GM18867 (cell line): ENCODE measurements at regions not wholly inside any gene's neighbourhood (a gene's known extent, or its start where the extent isn't known, plus 50 kb on each side); places are given as distances from the start of the nearest gene placed in this dataset.
"Not testable (repeated sequence)": the region's sequence is repeated elsewhere in the genome, so short reads cannot be mapped to it uniquely, and the experiment has no call there.

ENCODE experiments used
- ATAC-seq: cut with Tn5 transposase; IDR thresholded peaks from one replicate; pipeline ENCODE4 v1.9.1; 2021; ENCODE audit warnings: mild to moderate bottlenecking, moderate library complexity; ENCODE audit not compliant: unreplicated experiment

DNA sequence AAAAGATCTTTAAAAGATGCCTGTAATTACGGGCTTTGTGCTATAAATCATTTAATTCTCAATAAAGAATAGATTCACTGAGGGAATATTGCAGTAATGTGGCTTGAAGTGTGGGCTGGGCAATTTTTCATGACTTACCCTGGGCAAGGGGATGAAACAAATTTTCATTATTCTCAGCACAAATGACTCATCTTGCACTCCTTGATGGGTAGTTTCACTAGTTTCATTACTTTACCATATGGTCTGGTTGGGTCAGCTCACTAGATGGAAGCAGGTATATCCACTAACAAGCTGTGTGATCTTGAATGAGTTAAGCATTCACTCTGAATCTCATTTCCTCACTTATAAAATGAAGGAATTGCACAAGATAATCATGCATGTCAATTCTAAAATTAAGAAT is 234.3 kb downstream of the ABCC12 start:
- ATAC-seq: no peak

DNA sequence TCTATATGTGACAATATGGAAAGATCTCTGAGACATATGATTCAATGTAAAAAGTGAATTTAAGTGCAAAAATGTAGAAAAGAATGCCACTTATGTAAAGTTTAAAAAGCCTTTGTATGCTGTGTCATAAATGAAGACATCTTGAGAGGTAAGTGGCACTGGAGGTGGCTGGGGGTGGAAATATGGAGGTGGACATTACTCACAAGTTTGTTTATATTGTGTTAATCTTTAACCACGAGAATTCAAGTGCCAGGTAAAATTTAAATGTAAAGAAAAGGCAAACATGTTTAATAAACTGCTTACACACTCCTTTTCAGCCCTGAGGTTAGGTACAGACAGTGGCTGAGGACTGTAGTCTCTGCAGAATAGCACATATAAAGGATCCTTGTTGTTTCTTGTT is 235.1 kb downstream of the ABCC12 start:
- no peak for ATAC-seq

DNA sequence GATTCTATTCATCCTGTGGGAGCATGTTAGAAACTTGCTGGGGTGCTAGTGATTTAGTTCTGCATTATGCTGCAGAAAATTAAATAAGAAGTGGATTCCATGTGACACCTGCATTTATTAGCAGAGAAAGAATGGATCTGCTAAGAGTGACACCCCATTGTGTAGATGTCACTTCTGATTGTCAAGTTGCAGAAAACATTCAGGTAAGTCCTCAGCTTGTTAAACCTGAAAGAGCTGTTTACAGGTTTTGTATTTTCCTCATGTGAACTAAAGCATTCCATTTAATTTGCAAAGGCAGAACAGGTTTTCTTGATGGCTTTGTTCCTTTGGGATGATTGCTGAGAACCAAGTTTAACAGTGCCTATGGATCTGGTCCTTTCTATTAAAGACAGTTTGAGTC is 238.7 kb downstream of the ABCC12 start:
- no peak for ATAC-seq

DNA sequence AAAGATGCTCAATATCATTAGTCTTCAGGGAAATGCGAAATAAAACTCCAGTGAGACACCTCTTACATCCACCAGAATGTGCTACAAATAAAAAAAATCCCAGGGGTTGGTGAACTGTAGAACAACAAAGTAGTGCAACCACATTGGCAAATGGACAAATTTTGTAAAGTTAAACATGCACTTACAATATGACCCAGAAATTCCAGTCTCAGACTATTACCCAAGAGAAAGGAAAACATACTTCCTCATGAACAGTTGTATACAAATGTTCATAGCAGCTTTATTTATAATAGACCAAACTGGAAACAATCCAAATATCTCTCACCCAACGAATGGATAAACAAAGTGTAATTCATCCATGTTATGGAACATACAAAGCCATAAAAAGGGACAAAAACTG is 239.5 kb downstream of the ABCC12 start:
- ATAC-seq: no peak

DNA sequence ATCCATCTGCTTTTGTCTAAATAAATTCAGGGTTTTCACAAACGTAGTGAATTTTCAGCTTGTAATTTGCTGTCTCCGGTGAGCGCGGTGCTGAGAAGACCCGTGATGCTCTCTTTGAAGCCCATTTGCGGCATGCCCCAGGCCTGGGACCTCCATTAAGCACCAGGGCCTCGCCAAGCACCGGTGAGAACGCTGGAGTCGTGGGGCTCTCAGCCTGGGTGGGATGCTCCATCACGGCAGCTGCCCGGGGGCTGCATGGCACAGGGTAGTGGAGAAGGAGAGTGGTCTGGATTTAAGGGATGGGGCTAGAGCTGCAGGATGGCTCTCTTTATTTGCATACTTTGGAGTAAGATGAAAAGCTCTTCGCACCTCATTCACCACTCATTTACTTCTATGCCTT is 248.7 kb downstream of the ABCC12 start:
- ATAC-seq: no peak

DNA sequence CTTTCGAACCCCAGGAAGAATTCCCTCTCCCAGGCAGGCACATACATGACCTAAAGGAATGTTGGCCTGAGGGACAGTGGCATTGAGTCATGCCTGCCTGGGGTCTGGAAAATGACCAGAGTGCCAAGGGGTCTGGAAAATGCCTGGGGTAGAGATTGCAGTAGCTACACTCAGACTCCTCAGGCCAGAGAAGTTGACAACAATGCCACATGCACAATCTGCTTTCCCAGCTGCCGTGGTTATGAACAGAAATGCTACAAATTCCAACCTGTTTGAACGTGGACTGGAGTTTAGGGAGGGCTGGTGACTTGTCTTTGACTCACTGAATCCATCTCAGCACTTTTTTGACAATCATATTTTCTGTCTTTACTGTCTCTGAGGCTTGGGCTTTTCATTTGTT is 250.0 kb downstream of the ABCC12 start:
- ATAC-seq: no peak

DNA sequence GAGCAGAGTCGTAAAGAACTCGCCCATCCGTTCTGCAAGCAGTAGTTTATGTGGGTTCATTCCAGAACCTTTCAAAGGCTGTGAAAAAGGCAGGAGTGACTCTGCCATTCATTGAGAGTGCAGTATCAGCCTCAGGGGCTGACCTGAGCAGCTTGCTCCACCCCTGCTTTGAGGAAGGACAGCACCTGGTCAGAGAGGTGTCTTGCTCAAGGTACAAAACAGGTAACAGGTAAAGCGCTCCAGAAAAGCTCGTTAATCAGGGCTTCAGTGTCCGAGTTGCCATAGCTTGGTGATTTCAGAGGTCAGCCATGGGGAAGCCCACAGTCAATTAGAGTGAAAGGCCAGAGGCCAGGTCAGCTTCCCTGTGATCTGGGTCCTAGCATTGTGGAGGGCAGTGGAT is 251.1 kb downstream of the ABCC12 start:
- ATAC-seq: no peak

DNA sequence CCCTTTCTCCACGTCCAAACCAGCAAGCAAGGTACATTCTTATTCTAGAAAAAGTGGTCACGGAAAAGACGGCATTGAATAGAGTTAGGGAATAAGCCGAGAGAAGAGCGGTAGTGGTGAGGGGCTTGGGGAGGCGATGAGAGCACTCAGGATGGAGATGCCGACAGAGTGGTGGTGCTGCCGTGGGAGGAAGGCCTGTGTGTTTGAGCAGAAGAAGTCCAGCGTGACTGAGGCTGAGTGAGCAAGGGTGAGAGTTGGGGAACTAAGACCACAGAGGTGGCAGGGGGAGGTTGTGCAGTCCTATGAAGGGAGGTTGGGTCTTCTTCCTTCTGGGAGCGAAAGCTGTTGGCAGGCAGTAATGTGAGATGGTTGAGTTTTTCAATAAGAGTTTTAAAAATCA is 252.3 kb downstream of the ABCC12 start:
- ATAC-seq: no peak

DNA sequence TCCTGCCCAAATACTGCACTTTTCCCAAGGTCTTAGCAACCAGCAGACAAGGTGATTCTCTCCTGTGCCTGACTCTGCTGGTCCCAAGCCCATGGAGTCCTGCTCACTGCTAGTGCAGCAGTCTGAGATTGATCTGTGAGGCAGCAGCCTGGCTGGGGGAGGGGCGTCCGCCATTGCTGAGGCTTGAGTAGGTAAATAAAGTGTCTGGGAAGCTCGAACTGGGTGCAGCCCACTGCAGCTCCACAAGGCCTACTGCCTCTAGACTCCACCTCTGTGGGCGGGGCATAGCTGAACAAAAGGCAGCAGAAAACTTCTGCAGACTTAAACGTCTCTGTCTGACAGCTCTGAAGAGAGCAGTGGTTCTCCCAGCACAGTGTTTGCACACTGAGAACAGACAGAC is 258.7 kb downstream of the ABCC12 start:
- not testable (repeated sequence) for ATAC-seq

DNA sequence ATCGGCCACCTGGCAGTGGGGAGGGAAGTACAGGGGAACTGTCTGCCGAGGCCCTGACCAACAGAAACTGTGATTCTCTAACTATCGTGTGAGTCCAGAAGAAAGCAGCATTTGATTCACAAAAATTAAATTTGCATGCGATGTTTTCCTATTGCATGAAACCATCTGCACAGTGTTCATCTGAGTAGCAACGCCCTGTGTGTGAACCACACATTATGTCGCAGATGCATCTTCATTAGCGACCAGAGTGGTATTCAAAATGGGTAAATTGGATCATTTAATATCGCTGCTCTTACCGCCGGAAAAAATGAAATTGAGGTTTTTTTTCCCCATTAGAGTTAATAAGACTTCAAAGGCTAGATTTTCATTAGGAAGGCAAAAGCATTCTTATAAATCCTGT is 260.6 kb downstream of the ABCC12 start:
- ATAC-seq: no peak

DNA sequence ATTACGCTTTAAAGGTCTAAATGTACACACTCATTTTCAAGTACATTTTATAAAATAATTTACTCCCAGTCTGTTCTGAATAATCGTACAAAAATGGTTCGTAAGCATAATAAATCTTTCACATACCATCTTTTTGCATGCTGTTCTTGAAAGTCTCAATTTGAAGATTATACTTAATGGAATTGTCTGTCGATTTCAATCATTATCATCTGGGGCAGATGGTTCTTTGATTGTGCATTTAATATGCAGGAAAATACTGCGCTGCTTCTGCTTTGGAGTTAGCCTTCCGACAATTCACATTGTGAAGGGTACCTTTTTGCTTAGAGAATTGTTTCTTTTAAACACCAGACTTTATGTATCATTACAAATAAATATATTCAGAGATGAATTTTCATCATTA is 262.8 kb downstream of the ABCC12 start:
- ATAC-seq: no peak

DNA sequence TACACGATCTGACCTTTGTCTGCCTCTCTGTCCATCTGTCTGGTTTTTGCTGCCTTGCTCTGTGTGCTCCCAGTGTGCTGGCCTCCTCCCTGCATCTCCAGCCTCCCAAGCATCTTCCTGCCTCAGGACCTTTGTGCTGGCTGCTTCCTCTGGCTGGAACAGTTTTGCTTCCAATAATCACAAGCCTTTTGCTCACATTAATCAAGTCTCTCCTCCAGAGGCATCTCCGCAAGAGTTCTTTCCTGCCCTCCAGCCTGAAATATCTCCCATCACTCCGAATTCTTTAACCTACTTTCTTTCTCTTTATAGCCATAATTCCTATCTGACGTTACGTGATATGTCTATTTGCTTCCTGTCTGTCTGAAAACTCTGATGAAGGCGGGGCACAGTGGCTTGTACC is 267.1 kb downstream of the ABCC12 start:
- no peak for ATAC-seq

DNA sequence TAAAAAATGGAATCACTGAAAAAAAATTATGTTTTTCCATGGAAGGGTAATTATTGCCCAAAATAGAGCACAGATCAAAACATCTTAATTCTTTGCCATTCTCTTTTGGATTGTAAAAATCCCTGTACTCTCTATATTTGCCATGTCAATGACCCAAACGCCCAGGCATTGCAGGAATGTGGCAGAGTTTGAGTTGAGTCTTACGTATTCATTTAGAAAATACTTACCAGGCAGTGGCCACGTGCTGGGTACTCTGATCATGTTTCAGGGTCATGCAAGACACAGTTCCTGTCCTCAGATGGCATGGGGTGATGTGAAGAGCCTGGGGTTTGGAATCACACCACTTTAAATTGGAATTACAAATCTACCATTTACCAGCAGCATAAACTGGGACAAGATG is 267.7 kb downstream of the ABCC12 start:
- no peak for ATAC-seq

DNA sequence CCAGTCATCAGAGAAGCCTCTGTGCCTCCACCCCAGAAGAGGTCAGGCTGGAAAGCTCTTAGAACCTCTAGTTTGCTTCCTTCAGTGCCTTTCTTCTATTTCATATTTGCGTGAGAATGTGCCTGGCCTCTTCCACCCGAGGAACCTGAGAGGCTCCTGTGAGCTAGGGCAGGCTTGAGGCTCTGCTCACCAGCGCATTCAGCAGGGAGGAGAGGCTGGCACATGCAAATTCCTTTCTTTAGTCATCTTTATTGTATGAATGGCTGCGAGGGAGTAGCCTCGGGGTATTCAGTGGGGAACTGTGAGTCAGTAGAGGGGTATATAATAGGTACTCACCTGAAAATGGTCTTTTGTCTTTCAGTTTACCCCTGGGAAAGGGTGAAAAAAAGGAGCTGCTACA is 268.3 kb downstream of the ABCC12 start:
- no peak for ATAC-seq

DNA sequence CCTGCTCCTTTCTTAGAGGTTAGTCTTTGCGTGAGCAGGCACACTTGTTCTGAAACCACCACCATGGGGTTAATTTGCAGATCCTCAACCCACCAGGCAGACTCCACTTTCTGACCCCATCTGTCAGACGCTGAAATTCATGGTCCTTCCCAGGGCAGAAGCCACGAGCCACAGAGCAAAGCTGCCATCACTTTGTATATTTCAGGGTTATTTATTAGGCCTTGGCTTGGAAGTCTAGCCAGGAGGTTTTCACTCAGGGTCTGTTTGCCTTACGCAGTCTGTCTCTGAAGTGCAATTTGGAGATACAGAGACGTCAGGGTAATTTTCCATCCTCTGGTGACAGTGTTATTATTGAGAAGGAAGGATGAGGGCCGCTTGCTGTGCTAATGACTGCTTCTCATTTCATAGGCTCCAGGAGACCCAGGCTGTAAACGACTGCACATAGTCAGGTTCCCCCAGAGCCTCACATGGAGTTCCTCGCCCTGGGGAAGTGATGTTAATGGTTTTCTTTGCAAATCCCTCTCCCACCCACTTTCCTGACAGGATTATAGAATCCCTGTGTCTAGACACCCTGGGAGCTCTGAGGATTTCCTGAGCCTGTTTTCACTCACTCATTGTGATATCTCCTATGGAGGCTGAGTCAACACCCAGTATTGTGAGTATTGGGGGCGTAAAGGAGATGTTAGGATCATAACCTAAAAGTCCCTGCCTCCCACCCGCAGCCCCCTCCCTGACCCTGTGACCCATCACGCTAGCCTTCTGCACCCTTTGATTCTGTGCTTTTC is 269.0 kb downstream of the ABCC12 start:
- ATAC-seq: no peak

DNA sequence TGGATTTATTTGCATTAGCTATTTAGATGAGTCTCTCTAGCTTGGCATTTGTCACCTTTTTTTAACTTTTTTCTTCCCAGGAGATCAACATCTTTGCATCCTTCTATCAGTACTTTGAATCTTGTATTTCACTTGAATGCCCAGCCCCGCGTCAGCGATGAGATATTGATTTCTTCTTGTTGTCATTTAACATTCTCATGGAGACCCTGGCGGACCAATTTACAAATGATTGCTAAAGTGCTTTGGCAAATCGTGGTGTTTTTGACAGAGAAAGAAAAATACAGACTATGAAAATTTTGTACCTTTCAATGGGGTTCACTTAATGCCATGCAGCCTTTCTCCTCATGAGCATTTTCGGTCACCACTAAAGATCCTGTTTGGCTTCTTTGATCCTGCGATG is 269.7 kb downstream of the ABCC12 start:
- no peak for ATAC-seq

DNA sequence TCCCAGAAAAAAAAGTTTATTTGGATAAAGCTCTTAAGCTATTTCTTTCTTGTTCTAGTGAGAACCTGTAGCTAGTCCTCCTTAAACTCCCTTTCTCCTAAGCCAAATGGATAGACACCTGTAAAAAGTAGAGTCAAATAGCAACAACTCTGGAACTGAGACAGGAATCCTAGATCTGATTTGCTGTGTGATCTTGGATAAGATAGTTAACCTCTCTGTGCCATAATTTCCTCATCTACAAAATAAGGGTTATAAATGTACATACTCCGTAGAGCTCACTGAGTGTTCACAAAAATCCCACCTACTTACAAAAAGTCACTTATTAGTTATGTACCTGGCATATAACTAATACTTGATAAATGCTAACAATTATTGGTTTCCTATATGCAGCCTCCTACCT is 270.3 kb downstream of the ABCC12 start:
- ATAC-seq: no peak

DNA sequence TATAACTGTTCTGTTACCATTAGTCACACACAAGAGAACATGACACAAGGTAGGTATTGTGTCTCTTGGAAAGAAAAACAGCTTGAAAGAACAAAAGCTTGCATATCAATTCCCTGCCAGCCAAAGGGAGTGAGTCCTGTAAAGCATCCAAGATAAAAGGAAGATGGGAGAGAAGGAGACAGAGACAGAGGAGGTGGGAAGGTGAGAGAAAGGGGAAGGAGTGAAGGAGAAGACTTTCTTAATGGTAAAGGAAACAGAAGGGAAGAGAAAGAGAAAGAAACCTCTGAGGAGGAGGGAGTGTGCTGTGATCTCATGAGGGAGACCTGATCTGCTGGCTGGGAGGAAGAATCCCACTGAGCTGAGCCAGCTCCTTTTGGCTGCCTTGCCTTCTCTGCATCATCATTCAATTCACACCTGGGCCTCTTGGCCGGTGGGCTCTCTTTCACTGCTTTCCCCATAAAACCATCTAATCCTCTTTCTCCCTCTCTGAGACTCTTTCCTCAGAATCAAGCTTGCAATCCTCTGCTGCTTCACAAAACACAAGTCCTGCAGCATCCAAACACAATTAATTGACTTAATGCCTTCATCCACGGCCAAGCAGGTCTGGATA is 271.6 kb downstream of the ABCC12 start:
- ATAC-seq: no peak

DNA sequence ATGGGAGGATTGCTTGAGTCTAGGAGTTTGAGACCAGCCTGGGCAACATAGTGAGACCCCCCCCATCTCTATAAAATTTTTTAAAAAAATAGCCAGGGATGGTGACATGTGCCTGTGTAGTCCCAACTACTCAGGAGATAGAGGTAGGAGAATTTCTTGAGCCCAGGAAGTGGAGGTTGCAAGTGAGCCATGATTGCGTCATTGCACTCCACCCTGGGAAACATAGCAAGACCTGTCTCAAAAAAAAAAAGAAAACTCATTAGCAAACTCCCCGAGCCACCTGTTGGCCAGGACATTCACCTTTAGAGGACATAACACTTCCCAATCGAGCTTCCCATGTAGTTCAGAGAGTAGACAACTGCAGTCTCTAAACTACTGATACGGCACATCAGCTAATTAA is 274.2 kb downstream of the ABCC12 start:
- no peak for ATAC-seq

DNA sequence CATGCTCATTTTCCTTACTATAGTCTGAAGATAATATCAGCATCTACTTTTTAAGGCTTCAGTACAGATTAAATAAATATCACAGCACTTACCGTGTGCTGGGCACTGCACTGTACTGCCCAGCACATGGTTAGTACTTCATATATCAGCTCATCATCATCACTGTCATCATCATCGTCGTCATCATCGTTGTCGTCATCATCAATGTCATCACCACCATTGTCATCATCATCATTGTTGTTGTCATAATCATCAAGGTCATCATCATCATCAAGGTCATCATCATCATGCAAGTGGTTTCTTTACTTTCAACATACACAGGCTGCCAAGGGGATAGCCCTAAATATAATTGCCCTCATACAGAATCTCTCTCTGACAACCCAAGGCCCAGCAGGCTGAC is 275.1 kb downstream of the ABCC12 start:
- ATAC-seq: no peak

DNA sequence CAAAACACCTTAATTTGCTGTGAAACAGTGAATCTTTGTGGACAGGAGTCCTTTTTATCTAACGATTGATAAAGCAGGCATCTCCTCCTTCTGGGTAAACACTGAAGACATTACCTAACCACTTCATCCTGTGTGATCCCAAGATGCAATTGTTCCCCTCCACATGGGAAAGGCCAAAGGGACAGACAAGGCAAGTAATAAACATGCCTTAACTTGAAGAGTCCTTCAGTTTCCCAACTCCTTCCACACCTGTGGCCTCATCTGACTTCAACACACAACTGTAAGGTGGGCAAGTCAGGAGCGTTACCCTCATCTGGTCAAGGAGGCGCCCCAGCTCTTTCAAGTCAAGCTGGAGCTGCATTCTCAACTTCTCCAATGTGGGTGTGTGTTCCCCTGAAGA is 278.6 kb downstream of the ABCC12 start:
- ATAC-seq: no peak

DNA sequence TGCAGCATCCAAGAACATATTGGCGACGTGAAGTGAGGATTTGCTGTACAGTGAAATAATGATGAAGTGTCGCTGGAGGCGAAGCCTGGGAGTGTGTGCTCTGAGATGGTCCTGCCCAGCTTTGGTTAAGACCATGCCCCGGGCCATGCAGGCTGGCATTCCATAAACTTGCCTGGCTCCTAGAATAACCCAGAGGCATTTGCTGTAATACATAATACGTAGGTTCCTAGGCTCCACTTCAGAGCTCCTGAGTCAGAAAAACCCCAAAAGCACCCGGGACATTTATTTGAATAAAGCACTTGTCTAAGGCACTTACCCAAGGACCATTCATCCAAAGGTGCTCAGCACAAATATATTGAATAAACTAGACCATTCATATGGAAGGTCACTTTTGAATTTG is 279.3 kb downstream of the ABCC12 start:
- no peak for ATAC-seq

DNA sequence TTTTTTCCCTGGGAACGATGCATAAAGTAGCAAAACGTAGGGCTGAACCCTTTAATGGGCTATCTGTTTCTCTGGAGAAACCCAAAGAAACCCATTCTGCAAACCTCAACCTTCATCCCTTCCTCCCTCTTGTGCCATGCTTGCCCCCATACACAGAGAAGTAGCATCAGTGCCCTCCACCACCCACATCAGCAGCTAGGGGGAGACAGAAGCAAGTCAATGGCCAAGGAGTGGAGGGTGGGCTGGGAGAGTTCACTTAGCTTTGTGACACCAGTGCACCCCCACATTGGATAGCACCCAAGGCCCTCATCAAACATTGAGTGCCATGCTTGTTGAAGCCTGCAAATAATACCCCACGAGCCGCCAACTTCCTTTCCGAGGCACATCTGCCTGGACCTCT is 282.4 kb downstream of the ABCC12 start:
- ATAC-seq: no peak
